H1 (cell line): ENCODE measurements at regions not wholly inside any gene's neighbourhood (a gene's known extent, or its start where the extent isn't known, plus 50 kb on each side); places are given as distances from the start of the nearest gene placed in this dataset.

ENCODE experiments used
- CTCF ChIA-PET: fragments of 300-600 bp; sonication (Branson Sonifier 250); formaldehyde crosslinking; loops from one replicate; lab custom pipeline; 2021; ENCODE audit not compliant: partially characterized antibody; lab: Charles Lee
- POLR2A ChIA-PET: fragments of 300-600 bp; sonication (Branson Sonifier 250); formaldehyde crosslinking; loops from one replicate; lab custom pipeline; 2021; ENCODE audit warnings: inconsistent platforms; ENCODE audit not compliant: partially characterized antibody; lab: Charles Lee
- DNase-seq, 2 experiments: peaks; one replicate each; pipeline versions ENCODE4 v3.0.0 to v3.0.0-alpha.2; 2010 to 2022; ENCODE audit warnings: low spot score in 2 of 2, low read depth in 1 of 2, mixed read lengths in 1 of 2
- FAIRE-seq: peaks from 2 replicates; lab custom pipeline; 2011; peaks lifted over from hg19 to GRCh38; lab: Jason Lieb, UNC
- H2AFZ ChIP-seq: 2 replicates; pipeline ENCODE4 v1.8.1; 2012; ENCODE audit warnings: low read length, inconsistent platforms
- H2AK5ac ChIP-seq: 2 replicates; pipeline ENCODE4 v1.6.1; 2013; ENCODE audit warnings: low read depth, low read length
- H2BK120ac ChIP-seq: replicated peaks from 2 replicates; pipeline ENCODE3; 2013; ENCODE audit warnings: low read depth, low read length, inconsistent platforms
- H2BK12ac ChIP-seq: 2 replicates; pipeline ENCODE4 v1.6.1; 2013; ENCODE audit warnings: low read depth, low read length
- H2BK15ac ChIP-seq: 2 replicates; pipeline ENCODE4 v1.6.1; 2013; ENCODE audit warnings: low read length
- H2BK20ac ChIP-seq: 2 replicates; pipeline ENCODE4 v1.6.1; 2013; ENCODE audit warnings: low read length
- H2BK5ac ChIP-seq: 2 replicates; pipeline ENCODE4 v1.6.1; 2013; ENCODE audit warnings: low read depth, low read length
- H3K14ac ChIP-seq: 2 replicates; pipeline ENCODE4 v1.6.1; 2013; ENCODE audit warnings: inconsistent platforms; ENCODE audit not compliant: insufficient read length
- H3K18ac ChIP-seq: 2 replicates; pipeline ENCODE4 v1.6.1; 2013; ENCODE audit warnings: low read length; ENCODE audit errors: extremely low read depth
- H3K23ac ChIP-seq: 2 replicates; pipeline ENCODE4 v1.6.1; 2013; ENCODE audit warnings: inconsistent platforms; ENCODE audit not compliant: insufficient read length
- H3K23me2 ChIP-seq: 2 replicates; pipeline ENCODE4 v1.6.1; 2013; ENCODE audit warnings: low read depth, low read length
- H3K27ac ChIP-seq: 2 replicates; pipeline ENCODE4 v1.6.1; 2011; ENCODE audit warnings: low read depth, low read length, inconsistent platforms
- H3K27me3 ChIP-seq, 4 experiments: replicated peaks in 1 of 4; 1 replicate in 1 of 4; 2 replicates in 3 of 4; pipeline versions ENCODE4 v1.6.1 to v1.8.1; 2011 to 2013; ENCODE audit warnings: low read length in 3 of 4, mild to moderate bottlenecking in 3 of 4, inconsistent platforms in 2 of 4, mixed read lengths in 2 of 4, moderate library complexity in 1 of 4; ENCODE audit not compliant: control insufficient read depth in 3 of 4, insufficient read depth in 3 of 4; ENCODE audit errors: extremely low read depth in 1 of 4
- H3K36me3 ChIP-seq, 4 experiments: 2 replicates each; pipeline versions ENCODE4 v1.6.1 to v1.8.1; 2011 to 2013; ENCODE audit warnings: mild to moderate bottlenecking in 4 of 4, low read length in 3 of 4, moderate library complexity in 2 of 4, control low read depth in 1 of 4, inconsistent platforms in 1 of 4; ENCODE audit not compliant: insufficient read depth in 4 of 4, control insufficient read depth in 2 of 4
- H3K4ac ChIP-seq: replicated peaks from 2 replicates; pipeline ENCODE3; 2013; ENCODE audit warnings: low read length, low read depth, mixed read lengths, inconsistent platforms; ENCODE audit not compliant: insufficient read length
- H3K4me1 ChIP-seq, 4 experiments: replicated peaks in 1 of 4; 1 replicate in 1 of 4; 2 replicates in 3 of 4; pipeline versions ENCODE4 v1.6.1 to v1.8.1; 2011 to 2013; ENCODE audit warnings: low read length in 3 of 4, inconsistent platforms in 2 of 4, mixed read lengths in 1 of 4; ENCODE audit not compliant: insufficient read depth in 4 of 4, control insufficient read depth in 3 of 4
- H3K4me2 ChIP-seq, 2 experiments: 2 replicates each; pipeline versions ENCODE4 v1.6.1 to v1.8.1; 2011 to 2013; ENCODE audit warnings: low read depth in 2 of 2, low read length in 2 of 2, control low read depth in 1 of 2, inconsistent platforms in 1 of 2, mild to moderate bottlenecking in 1 of 2; ENCODE audit not compliant: insufficient read depth in 1 of 2
- H3K4me3 ChIP-seq, 4 experiments: fragments of 200-600, 300-600 bp in 1 of 4; sonication (generic), shearing (Covaris generic), sonication (Bioruptor Twin) in 1 of 4; 2 replicates each; pipeline versions ENCODE4 v1.5.1 to v1.8.1; 2011 to 2016; ENCODE audit warnings: low read length in 4 of 4, low read depth in 3 of 4, control low read depth in 2 of 4, inconsistent platforms in 2 of 4, mild to moderate bottlenecking in 2 of 4, mixed read lengths in 1 of 4, moderate library complexity in 1 of 4; ENCODE audit not compliant: insufficient read depth in 2 of 4; ENCODE audit errors: extremely low read depth in 1 of 4
- H3K56ac ChIP-seq: replicated peaks from 2 replicates; pipeline ENCODE3; 2013; ENCODE audit warnings: low read depth, mild to moderate bottlenecking, mixed read lengths, low read length, inconsistent platforms; ENCODE audit not compliant: insufficient read length
- H3K79me1 ChIP-seq: 2 replicates; pipeline ENCODE4 v1.6.1; 2013; ENCODE audit warnings: low read depth, low read length, control low read depth
- H3K79me2 ChIP-seq, 2 experiments: 2 replicates each; pipeline versions ENCODE4 v1.6.1 to v1.8.1; 2012 to 2013; ENCODE audit warnings: low read length in 2 of 2, mild to moderate bottlenecking in 2 of 2, inconsistent platforms in 1 of 2; ENCODE audit not compliant: insufficient read depth in 2 of 2, control insufficient read depth in 1 of 2
- H3K9ac ChIP-seq, 4 experiments: replicated peaks in 1 of 4; 1 replicate in 1 of 4; 2 replicates in 3 of 4; pipeline versions ENCODE4 v1.6.1 to v1.8.1; 2011 to 2013; ENCODE audit warnings: low read depth in 3 of 4, low read length in 3 of 4, control low read depth in 2 of 4, mild to moderate bottlenecking in 2 of 4, moderate library complexity in 2 of 4, inconsistent platforms in 1 of 4; ENCODE audit errors: extremely low read depth in 1 of 4
- H3K9me3 ChIP-seq, 2 experiments: 2 replicates each; pipeline versions ENCODE4 v1.6.1 to v1.8.1; 2012 to 2013; ENCODE audit warnings: mild to moderate bottlenecking in 2 of 2, moderate library complexity in 2 of 2, control low read depth in 1 of 2, inconsistent platforms in 1 of 2, low read depth in 1 of 2, low read length in 1 of 2, mixed read lengths in 1 of 2; ENCODE audit not compliant: insufficient read depth in 2 of 2
- H4K20me1 ChIP-seq, 2 experiments: replicated peaks in 1 of 2; 2 replicates each; pipeline versions ENCODE3 to v1.8.1; 2011 to 2013; ENCODE audit warnings: inconsistent platforms in 2 of 2, low read length in 2 of 2, mild to moderate bottlenecking in 1 of 2; ENCODE audit not compliant: insufficient read depth in 2 of 2, control insufficient read depth in 1 of 2
- H4K5ac ChIP-seq: 2 replicates; pipeline ENCODE4 v1.6.1; 2013; ENCODE audit warnings: low read length, low read depth, mixed read lengths, inconsistent platforms; ENCODE audit not compliant: insufficient read length
- H4K8ac ChIP-seq: 2 replicates; pipeline ENCODE4 v1.8.0; 2013; ENCODE audit warnings: mild to moderate bottlenecking, moderate library complexity, low read length, inconsistent platforms; ENCODE audit not compliant: insufficient read depth; ENCODE audit errors: extremely low read depth
- H4K91ac ChIP-seq: replicated peaks from 2 replicates; pipeline ENCODE3; 2013; ENCODE audit warnings: low read length, mixed read lengths, inconsistent platforms; ENCODE audit not compliant: insufficient read length
- RAD21 ChIP-seq, 2 experiments: IDR thresholded peaks in 1 of 2; conservative IDR thresholded peaks in 1 of 2; 2 replicates each; pipeline ENCODE4 v1.6.1; 2011; ENCODE audit warnings: low read depth in 2 of 2, low read length in 2 of 2, improper control_type of control experiment in 1 of 2, inconsistent platforms in 1 of 2, mild to moderate bottlenecking in 1 of 2, moderate library complexity in 1 of 2
- WGBS, 2 experiments: shearing (Covaris generic) in 1 of 2; methylation state at CpG; one replicate each; pipeline versions ENCODE4 v1.1.6 to v1.1.7; 2013 to 2015; ENCODE audit warnings: low lambda C conversion rate in 2 of 2, mixed read lengths in 2 of 2, inconsistent platforms in 1 of 2, low coverage in 1 of 2, missing lambda C conversion rate in 1 of 2; ENCODE audit not compliant: insufficient replicate concordance in 2 of 2, insufficient coverage in 1 of 2, insufficient read length in 1 of 2; ENCODE audit errors: extremely low coverage in 1 of 2, missing lambda C conversion rate in 1 of 2; 5-methylcytosine and 5-hydroxymethylcytosine counted together

DNA sequence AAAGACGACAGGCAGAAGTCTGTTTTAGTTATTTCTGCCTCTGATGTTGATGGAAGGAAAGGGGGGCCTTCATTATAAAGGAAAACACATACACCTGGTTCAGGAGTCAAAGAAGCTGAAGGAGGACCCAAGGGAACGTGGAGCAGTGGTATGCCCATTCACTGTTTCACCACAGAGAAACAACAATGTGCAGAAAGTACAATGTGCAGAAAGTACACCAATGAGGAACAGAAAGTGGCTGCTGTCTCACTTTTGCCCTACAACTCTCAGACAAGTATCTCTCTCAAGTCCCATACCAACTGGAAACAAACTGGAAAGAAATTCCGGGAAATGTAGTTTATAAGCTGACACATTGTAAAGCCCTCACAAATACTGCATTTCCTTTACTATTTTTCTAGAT lies 564.5 kb downstream of the TRAM1L1 start:
- POLR2A ChIA-PET = no interaction called here

More for the DNA sequence above, 564.5 kb downstream of the TRAM1L1 start:
- H4K8ac ChIP-seq = no peak overlapping the region
- H3K9ac ChIP-seq = no peak overlapping the region
- H2AFZ ChIP-seq = no peak overlapping the region
- no peaks in the 10 kb centered on the region for H3K27me3 ChIP-seq
- H3K4me3 ChIP-seq = no peak overlapping the region
- H3K9me3 ChIP-seq = no peaks in the 10 kb centered on the region
- no peaks in the 10 kb centered on the region for H4K20me1 ChIP-seq
- FAIRE-seq = no peak
- no peak overlapping the region for H3K18ac ChIP-seq
- no peak overlapping the region for H3K23ac ChIP-seq
- no peak overlapping the region for H3K4me2 ChIP-seq
- CTCF ChIA-PET = no interaction called here
- no peak overlapping the region for H2BK5ac ChIP-seq
- no peaks in the 10 kb centered on the region for H3K36me3 ChIP-seq
- H3K56ac ChIP-seq = no peak overlapping the region
- H2BK20ac ChIP-seq = no peak overlapping the region
- no peak overlapping the region for H4K91ac ChIP-seq
- H2BK120ac ChIP-seq = no peak overlapping the region
- no peak overlapping the region for H2BK15ac ChIP-seq
- no peak overlapping the region for H4K5ac ChIP-seq
- no peak overlapping the region for H3K27ac ChIP-seq
- no peak overlapping the region for H2BK12ac ChIP-seq
- H3K79me2 ChIP-seq = no peaks in the 10 kb centered on the region
- DNase-seq = no peak
- no peak overlapping the region for H3K14ac ChIP-seq
- H3K79me1 ChIP-seq = no peaks in the 10 kb centered on the region
- H2AK5ac ChIP-seq = no peak overlapping the region
- no peaks in the 10 kb centered on the region; a peak in 2 of 7 replicates for H3K4me1 ChIP-seq
- no peak for TF ChIP-seq RAD21 (IDR thresholded peaks at IDR 0.05 in 1 of 2, conservative IDR thresholded peaks at IDR 0.05 in 1 of 2; ENCODE audit: low read depth in 2 of 2, low read length in 2 of 2)
- TF ChIP-seq, all 59 proteins: peak for 0
- H3K4ac ChIP-seq = no peak overlapping the region
- WGBS, 2 experiments = 86% methylated on average over 3 of the region's 3 CpGs; no CpG with 5 or more reads in 1 of the 2 experiments
- no peaks in the 10 kb centered on the region for H3K23me2 ChIP-seq
